ENCODE measurements at regions not wholly inside any gene's neighbourhood (a gene's known extent, or its start where the extent isn't known, plus 50 kb on each side); places are given as distances from the start of the nearest gene placed in this dataset.

DNA sequence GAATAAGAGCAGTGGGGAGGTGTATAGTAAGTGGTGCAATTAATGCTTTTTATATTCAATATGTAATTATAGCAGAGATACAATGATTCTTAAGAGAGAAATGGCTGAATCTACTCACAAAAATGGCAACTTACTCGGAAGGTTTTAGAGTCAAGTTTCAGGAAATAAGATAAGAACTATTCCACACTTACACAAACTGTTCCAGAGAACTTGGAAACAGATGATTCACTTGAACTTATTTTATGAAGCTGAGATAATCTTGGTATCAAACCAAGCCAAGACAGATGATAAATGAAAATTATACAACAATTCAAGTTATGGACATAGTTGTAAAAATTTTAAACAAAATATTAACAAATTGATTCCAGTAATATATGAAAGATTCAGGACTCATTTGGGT, 311.3 kb upstream of the HS3ST1 start:
- no peak overlapping the region for H3K4me3 ChIP-seq
- TF ChIP-seq POLR2A (IDR thresholded peaks at IDR 0.05) (no peak), POLR2AphosphoS5 (IDR thresholded peaks at IDR 0.05) (no peak)
- WGBS, 5 donors, result 31 to 59% (median 36%) methylated on average over 1 of the region's 1 CpG
- DNase-seq, result no peak
- H3K36me3 ChIP-seq, result no peaks in the 10 kb centered on the region
- no peaks in the 10 kb centered on the region for H3K9me3 ChIP-seq
- no peak overlapping the region for H3K27ac ChIP-seq
- intact Hi-C loops (cut with DNase I; ENCODE audit: low total_unique reads), result no loop called here
- no peaks in the 10 kb centered on the region for H3K4me1 ChIP-seq
- no peaks in the 10 kb centered on the region for H3K27me3 ChIP-seq (replicated peaks in 1 of 7)

DNA sequence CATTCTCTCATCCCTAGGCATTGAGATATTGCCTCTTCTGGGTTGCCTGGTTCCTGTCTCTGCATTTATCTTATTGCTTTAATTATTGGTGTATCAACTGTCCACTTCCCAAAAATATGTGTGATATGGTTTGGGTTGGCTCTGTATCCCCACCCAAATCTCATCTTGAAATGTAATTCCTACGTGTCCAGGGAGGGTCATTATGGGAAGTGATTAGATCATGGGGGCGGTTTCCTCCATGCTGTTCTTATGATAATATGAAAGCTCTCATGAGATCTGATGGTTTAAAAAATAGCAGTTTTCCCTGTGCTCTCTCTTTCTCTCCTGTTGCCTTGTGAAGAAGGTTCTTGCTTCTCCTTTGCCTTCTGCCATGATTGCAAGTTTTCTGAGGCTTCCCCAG, 308.3 kb upstream of the HS3ST1 start:
- H3K36me3 ChIP-seq, result no peaks in the 10 kb centered on the region
- intact Hi-C loops (cut with DNase I; ENCODE audit: low total_unique reads), result no loop called here
- DNase-seq, result no peak
- no peaks in the 10 kb centered on the region for H3K9me3 ChIP-seq
- no peaks in the 10 kb centered on the region for H3K4me1 ChIP-seq
- no peak overlapping the region for H3K4me3 ChIP-seq
- WGBS, 5 donors, result 70 to 88% (median 76%) methylated on average over 2 of the region's 2 CpGs
- no peaks in the 10 kb centered on the region for H3K27me3 ChIP-seq (replicated peaks in 1 of 7)
- TF ChIP-seq, protein P1, sequence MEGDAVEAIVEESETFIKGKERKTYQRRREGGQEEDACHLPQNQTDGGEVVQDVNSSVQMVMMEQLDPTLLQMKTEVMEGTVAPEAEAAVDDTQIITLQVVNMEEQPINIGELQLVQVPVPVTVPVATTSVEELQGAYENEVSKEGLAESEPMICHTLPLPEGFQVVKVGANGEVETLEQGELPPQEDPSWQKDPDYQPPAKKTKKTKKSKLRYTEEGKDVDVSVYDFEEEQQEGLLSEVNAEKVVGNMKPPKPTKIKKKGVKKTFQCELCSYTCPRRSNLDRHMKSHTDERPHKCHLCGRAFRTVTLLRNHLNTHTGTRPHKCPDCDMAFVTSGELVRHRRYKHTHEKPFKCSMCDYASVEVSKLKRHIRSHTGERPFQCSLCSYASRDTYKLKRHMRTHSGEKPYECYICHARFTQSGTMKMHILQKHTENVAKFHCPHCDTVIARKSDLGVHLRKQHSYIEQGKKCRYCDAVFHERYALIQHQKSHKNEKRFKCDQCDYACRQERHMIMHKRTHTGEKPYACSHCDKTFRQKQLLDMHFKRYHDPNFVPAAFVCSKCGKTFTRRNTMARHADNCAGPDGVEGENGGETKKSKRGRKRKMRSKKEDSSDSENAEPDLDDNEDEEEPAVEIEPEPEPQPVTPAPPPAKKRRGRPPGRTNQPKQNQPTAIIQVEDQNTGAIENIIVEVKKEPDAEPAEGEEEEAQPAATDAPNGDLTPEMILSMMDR (IDR thresholded peaks at IDR 0.05 in 8 of 11, conservative IDR thresholded peaks at IDR 0.05 in 3 of 11), result no peak
- TF ChIP-seq POLR2A (IDR thresholded peaks at IDR 0.05), result no peak
- TF ChIP-seq POLR2AphosphoS5 (IDR thresholded peaks at IDR 0.05), result no peak
- H3K27ac ChIP-seq, result no peak overlapping the region

DNA sequence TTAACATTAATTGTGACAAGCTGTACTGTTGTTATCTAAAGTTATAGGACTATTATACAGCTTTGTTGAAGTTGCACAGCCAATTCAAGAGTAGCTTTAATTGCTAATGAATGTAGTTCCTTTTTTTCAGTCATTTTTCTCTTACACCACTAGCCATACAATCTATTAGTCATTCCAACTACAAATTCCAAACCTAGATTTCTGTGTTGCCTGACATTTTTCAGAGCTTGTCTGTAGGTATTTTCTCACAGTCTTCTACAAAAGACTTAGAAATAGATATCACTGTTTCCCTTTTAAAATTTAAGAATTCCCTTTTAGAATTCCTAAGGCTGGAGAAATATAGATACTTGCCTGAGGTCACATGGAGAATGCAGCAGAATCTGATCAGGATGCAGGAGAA, 307.0 kb upstream of the HS3ST1 start:
- no peak overlapping the region for H3K27ac ChIP-seq
- no peaks in the 10 kb centered on the region for H3K36me3 ChIP-seq
- intact Hi-C loops (cut with DNase I; ENCODE audit: low total_unique reads), result no loop called here
- H3K4me1 ChIP-seq, result no peaks in the 10 kb centered on the region
- no peaks in the 10 kb centered on the region for H3K27me3 ChIP-seq (replicated peaks in 1 of 7)
- TF ChIP-seq, protein P1 (IDR thresholded peaks at IDR 0.05 in 8 of 11, conservative IDR thresholded peaks at IDR 0.05 in 3 of 11), result no peak
- TF ChIP-seq POLR2A (IDR thresholded peaks at IDR 0.05) (no peak), POLR2AphosphoS5 (IDR thresholded peaks at IDR 0.05) (no peak)
- no peak for DNase-seq
- no peak overlapping the region for H3K4me3 ChIP-seq
- H3K9me3 ChIP-seq, result no peaks in the 10 kb centered on the region

DNA sequence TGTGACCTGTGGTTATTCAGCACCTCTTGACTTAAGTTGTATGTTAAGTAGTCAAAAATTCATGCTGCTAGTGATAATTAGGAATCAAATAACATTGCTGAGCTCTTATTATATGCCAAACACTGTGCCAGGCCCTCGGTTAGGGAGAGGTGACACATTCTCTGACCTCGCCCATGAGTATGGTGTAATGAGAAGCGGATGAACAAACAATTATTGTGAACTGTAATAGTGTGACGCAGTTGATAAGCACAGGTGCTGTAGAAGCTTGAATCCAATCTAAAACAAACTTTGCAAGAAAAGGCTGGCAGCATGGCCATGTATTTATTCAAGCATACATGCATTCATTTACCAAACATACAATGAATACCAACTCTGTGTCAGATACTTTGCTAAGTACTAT, 303.5 kb upstream of the HS3ST1 start:
- H3K27ac ChIP-seq, result no peak overlapping the region
- H3K36me3 ChIP-seq, result no peaks in the 10 kb centered on the region
- H3K9me3 ChIP-seq, result no peaks in the 10 kb centered on the region
- H3K4me1 ChIP-seq, result no peaks in the 10 kb centered on the region
- WGBS, 5 donors, result 84 to 96% (median 91%) methylated on average over 4 of the region's 4 CpGs
- no peak for TF ChIP-seq POLR2AphosphoS5 (IDR thresholded peaks at IDR 0.05)
- TF ChIP-seq, protein P1 (IDR thresholded peaks at IDR 0.05 in 8 of 11, conservative IDR thresholded peaks at IDR 0.05 in 3 of 11), result no peak
- no peak for TF ChIP-seq POLR2A (IDR thresholded peaks at IDR 0.05)
- H3K27me3 ChIP-seq (replicated peaks in 1 of 7), result no peaks in the 10 kb centered on the region
- H3K4me3 ChIP-seq, result no peak overlapping the region
- intact Hi-C loops (cut with DNase I; ENCODE audit: low total_unique reads), result no loop called here
- DNase-seq, result no peak

DNA sequence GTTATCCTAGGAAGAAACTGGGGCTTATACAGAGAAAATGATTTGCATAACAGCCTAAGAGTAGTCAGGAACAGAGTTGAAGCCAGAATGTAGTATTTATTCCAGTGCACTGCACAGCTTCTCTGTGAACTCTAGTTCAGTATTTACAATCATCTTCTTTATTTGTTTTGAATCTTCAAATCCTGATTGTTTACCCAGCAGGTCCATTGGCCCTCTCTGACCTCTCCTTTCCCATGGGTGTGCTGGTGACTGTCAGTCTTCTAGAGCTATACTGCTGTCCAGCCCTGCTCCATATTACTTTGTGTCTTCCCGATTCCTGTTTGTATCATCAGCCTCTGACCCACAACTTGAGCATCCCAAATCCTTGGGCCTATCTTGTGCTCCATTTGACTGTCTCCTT, 301.9 kb upstream of the HS3ST1 start:
- intact Hi-C loops (cut with DNase I; ENCODE audit: low total_unique reads), result no loop called here
- no peak overlapping the region for H3K27ac ChIP-seq
- H3K4me3 ChIP-seq, result no peak overlapping the region
- DNase-seq, result no peak
- H3K9me3 ChIP-seq, result no peaks in the 10 kb centered on the region
- TF ChIP-seq POLR2AphosphoS5 (IDR thresholded peaks at IDR 0.05), result no peak
- H3K4me1 ChIP-seq, result no peaks in the 10 kb centered on the region
- WGBS, 5 donors, result 89 to 96% (median 92%) methylated on average over 1 of the region's 1 CpG
- no peaks in the 10 kb centered on the region for H3K27me3 ChIP-seq (replicated peaks in 1 of 7)
- H3K36me3 ChIP-seq, result no peaks in the 10 kb centered on the region
